ENCODE measurements at regions not wholly inside any gene's neighbourhood (a gene's known extent, or its start where the extent isn't known, plus 50 kb on each side); places are given as distances from the start of the nearest gene placed in this dataset.

GRCh38 chr3:164352991-164353390 lies 725.3 kb downstream of the SI start:
- no peak for TF ChIP-seq POLR2A (IDR thresholded peaks at IDR 0.05)
- TF ChIP-seq, protein P1, sequence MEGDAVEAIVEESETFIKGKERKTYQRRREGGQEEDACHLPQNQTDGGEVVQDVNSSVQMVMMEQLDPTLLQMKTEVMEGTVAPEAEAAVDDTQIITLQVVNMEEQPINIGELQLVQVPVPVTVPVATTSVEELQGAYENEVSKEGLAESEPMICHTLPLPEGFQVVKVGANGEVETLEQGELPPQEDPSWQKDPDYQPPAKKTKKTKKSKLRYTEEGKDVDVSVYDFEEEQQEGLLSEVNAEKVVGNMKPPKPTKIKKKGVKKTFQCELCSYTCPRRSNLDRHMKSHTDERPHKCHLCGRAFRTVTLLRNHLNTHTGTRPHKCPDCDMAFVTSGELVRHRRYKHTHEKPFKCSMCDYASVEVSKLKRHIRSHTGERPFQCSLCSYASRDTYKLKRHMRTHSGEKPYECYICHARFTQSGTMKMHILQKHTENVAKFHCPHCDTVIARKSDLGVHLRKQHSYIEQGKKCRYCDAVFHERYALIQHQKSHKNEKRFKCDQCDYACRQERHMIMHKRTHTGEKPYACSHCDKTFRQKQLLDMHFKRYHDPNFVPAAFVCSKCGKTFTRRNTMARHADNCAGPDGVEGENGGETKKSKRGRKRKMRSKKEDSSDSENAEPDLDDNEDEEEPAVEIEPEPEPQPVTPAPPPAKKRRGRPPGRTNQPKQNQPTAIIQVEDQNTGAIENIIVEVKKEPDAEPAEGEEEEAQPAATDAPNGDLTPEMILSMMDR (IDR thresholded peaks at IDR 0.05): no peak
